ENCODE measurements at regions not wholly inside any gene's neighbourhood (a gene's known extent, or its start where the extent isn't known, plus 50 kb on each side); places are given as distances from the start of the nearest gene placed in this dataset.

DNA sequence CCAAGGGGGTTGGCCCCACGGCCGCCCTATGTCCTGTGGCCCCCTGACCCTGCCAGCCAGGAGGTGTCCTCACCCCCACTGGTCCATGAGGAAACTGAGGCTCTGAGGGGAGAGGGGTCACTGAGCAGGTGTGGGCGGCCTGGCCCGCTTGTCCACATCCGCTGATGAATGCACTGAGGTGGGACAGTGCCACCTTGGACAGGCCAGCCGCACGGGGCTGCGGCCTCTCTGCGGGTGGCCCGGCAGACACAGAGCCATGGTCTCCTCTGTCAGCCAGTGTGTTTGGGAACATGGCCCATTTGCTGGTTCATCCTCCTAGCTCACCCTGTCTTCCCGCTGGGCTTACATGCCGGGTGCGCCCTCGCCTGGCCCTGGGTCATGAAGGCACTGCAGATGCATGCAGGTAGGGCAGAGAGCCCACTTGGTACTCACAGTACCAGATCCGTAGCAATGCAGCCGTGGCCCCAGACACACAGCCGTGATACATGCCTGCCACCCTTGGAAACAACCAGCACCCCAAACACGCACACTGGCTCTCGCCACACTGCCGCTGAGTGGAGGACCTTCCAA is 93.9 kb downstream of the ENGASE start:
- H3K4me3 ChIP-seq (ENCODE audit: low read length) = no peak overlapping the region
- DNase-seq (ENCODE audit: low read depth, low spot score) = no peak

DNA sequence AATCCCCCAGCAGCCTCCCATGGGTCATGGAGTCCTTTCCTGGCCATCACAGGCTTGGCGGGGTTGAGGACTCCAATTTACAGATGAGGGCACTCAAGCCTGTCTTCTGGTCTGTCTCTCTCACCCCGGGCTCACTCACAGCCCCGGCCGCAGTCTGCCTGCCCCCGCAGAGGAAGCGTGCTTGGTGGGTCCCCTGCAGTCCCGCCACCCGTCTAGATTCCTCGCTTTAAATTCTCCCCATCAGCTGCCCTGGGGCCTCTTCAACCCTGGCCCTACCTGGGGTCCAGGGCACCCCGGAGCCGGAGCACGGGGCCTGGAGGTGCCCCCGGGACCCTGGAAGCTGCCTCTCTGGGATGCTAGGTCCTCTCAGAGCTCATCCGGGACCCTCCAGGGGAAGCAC is 92.9 kb downstream of the ENGASE start:
- no peak for DNase-seq (ENCODE audit: low read depth, low spot score)
- H3K4me3 ChIP-seq (ENCODE audit: low read length) = no peak overlapping the region

DNA sequence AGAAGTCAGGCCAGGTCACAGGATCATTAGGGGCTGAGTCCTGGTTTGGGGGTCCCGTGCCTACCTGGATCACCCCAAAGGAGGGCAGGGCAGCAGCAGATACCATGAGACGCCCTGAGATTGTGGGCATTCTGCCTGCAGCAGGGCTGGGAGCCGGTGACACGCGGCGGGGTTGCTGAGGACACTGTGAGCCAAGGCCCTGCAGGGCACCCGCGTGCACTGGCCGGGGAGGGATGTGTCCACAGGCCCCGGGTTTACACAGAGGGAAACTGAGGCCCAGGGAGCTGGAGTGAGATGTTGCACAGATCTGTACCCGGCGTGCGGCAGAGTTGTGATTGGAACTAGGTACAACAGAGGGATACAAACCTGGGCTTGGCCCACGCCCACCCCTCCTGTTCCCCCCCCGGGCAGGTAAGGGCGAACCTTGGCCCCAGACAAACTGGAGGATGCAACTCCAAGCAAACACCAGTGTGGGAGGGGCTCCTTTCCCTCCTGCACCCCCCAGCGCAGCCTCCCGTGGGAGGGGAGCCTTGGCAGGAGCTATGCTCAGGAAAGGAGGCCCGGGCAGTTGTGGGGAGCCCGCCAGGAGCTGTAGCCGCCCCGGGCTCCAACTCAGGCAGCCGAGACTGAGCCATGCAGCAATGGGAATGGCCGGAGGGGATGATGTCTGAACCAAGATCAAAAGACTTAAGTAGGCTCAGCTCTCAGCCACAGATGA is 91.3 kb downstream of the ENGASE start:
- H3K4me3 ChIP-seq (ENCODE audit: low read length) = no peak overlapping the region
- no peak for DNase-seq (ENCODE audit: low read depth, low spot score)

DNA sequence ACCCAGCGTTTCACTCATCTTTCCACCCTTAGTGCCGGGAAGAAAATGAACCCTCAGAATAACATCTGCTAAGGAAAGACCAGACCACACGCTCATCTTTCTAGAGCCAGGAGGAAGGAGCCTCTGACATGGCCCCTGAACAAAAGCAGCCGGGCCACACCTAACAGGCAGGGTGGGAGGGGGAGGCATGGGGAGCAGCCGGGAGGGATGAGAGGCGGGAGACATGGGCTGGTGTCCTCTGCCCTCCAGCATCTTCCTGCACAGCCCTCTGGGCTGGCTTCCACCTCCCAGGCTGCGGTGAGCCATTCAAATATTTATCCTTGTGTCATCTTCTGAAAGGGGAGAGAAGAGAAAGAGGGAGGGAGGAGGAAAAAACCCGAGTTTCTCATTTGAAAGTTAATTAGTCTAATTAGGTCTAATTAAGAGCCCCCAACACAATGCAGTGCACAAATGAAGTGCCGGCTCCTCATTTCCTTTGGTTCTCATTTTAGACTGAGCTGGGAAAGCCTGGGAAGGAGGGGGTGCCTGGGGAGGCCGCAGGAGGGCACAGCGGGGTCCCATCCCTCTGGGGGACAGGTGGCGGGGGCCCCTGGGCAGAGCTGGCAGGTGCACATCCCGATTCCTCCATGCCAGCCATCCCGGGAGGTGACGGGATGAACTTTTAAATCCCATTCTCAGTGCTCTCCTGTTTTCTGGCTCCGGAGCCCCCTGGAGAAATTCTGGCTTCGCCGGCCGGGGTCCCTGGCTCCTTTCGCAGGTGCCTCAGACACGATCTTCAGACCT is 90.5 kb downstream of the ENGASE start:
- H3K4me3 ChIP-seq (ENCODE audit: low read length) = no peak overlapping the region
- DNase-seq (ENCODE audit: low read depth, low spot score) = no peak

DNA sequence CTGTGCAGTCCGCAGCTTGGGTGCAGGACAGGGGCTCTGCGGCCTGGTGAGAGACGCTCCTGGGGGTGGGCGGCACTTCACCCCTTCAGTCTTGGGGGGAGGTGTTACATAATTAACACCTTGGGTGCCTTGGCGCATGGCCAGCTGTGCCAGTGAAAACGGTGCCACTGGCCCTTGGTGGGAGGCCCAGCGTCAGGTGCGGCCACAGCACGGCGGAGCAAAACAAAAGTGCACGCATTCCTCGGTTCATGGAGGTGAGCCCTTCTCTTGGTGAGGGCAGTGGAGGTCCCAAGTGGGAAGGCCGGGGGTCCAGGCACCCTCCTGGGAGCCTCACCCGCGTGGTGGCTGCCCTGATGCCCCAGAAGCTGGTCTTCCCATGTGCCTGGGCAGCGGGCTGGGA is 89.8 kb downstream of the ENGASE start:
- no peak overlapping the region for H3K4me3 ChIP-seq (ENCODE audit: low read length)
- no peak for DNase-seq (ENCODE audit: low read depth, low spot score)

DNA sequence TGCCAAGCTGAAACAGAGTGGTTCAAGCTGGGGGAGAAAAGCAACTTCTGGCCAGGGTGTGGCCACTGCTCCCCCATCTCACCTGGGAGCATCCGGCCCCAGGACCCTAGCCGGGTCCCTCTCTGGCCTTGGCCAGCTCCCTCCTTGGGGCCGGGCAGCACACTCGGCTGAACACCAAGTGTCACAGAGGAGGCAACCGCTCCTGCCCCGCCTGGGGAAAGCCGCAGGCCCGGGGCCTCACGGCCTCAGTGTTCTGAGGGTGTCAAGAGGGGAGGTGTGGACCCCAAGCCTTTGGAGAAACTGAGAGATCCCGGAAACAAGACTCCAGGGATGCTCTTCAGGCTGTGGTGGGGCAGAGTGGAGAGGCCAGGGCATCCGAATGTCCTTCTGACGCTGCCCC is 88.4 kb downstream of the ENGASE start:
- DNase-seq (ENCODE audit: low read depth, low spot score) = no peak
- H3K4me3 ChIP-seq (ENCODE audit: low read length) = no peak overlapping the region

DNA sequence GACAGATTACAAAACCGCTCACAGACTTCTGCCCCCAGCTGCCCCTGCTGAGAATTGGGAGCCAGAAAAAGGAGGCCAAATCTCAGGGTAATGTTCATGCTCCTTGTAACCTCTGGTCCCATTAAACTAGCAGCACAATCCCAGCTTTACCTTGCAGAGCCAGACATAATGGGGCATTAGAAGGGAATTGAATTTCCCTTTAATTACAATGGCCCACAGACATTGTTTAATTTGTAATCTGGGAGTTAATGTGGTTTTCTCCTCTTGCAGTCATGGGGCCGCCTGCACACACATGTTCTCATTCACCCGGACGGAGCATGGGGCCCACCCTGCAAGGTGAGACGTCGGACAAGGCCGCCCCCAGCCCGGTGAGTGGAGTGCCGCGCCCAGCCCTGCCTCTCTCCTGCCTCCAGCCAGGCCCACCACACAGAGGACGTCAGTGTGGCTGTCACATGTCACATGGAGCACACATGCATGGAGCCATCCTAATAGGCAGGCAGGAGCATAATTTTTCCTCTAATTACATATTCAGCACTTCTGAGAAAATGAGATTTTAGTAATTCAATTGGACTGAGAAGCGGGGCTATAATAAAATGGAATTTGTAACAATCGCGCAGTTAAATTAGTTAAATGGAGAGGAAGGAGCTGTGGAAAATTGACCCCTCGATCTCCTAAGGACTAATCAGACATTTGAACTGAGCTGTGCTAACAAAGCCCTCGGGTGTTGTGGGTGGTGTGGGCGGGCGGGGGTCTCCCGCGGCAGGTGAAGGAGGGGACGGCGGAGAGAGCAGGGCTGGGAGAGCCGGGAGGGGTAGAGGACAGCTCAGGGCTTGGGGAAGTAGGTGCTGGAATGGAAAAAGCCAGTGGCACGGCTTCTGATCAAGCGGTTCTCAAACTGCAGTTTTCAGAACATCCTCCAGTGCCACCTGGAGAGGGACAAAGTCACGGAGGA is 87.7 kb downstream of the ENGASE start:
- DNase-seq (ENCODE audit: low read depth, low spot score) = no peak
- no peak overlapping the region for H3K4me3 ChIP-seq (ENCODE audit: low read length)

DNA sequence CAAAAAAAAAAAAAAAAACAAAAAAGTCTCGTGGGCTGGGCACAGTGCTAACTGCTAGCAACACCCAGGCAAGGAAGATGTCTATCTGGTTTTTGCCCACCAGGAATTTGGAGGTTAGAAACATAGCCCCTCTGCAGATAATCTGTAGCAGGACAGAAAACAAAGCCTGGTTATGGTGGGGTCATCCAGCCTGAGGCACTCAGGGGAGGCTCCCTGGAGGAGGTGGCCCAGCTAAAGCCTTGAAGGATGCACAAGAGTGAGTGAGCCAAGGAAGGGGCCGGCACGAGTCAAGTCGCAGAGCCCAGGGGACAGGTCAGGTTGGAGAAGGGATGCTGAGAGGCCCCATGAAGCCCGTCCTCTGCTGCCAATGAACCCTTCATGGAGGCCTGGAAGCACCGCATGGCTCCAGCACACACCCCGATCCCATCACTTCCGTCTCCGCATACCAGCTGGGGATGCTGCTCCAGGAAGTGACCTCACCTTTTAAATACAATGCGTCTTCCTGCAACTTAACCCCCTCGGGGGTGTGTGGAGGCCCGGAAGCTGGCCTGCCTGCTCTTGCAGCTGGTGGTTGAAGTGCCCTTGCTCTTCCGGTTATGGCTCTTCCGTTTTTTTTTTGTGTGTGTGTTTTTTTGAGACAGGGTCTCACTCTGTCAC is 86.5 kb downstream of the ENGASE start:
- no peak overlapping the region for H3K4me3 ChIP-seq (ENCODE audit: low read length)
- peak; percentile 47 for DNase-seq (ENCODE audit: low read depth, low spot score)

DNA sequence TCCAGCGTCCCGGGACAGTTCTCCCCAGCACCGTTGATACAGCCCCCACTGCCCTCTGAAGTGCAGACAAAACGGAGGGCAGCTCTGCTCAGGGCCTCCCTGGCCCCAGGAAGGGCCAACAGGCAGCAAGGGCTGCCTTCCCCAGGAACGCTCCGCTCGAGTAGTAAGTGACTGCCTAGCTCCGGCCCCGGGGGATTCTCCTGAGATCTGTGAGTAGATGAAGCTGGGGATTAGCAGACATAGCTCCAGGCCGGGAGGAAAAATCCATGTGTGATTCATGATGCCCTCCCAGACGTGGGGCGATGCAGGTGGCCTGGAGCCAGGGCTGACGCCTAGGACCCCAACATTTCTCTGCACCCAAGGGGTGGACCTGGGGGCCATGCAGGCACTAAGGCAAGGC is 85.3 kb downstream of the ENGASE start:
- DNase-seq (ENCODE audit: low read depth, low spot score) = no peak

DNA sequence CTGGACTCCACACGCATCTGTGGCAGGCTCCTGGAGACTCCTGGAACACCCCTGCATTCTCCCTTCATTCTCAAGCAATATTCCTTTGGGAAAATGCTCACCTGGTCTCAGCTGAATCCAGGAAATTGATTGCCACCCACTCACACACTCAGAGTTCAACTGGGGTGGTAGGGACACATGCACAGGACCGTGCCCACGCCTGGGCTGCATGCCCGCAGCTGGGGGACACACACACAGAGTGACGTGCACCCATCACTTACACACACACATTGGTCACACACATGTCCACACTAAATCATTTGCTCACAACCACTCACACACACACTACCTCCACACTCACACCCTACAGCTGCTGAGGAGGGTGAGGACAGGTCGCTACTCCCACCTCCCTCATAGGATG is 84.8 kb downstream of the ENGASE start:
- no peak overlapping the region for H3K4me3 ChIP-seq (ENCODE audit: low read length)

More for the DNA sequence above, 85.3 kb downstream of the ENGASE start:
- no peak overlapping the region for H3K4me3 ChIP-seq (ENCODE audit: low read length)

DNA sequence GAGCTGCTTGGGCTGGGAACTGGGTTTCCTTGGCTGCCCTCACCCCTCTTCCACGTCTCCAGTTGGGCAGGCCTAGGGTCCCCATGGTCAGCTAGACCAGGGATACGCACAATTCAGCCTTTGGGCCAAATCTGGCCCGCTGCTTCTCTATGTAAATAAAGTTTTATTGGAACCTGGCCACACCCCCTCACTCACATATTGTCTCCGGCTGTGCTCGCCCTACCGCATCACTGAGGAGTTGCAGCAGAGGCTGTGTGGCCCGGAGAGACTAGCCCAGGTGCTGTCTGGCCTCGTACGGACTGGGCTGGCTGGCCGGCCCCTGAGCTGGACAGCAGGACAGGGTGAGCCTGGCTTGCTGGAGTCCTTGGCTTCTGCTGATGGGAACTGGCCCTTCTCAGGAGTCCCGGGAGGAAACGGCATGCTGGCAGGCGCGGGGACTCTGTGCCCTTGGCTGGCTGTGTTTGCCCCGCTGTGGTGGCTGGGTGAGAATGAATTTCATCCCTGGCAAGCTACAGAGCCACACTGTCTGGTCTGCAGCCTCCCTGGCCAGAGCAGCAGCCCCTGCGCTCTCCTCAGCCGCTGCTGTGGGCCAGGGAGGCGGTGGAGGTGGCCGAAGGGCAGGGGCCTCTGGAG is 82.0 kb downstream of the ENGASE start:
- DNase-seq (ENCODE audit: low read depth, low spot score) = no peak
- H3K4me3 ChIP-seq (ENCODE audit: low read length) = no peak overlapping the region

More for the DNA sequence above, 84.8 kb downstream of the ENGASE start:
- DNase-seq (ENCODE audit: low read depth, low spot score) = no peak

DNA sequence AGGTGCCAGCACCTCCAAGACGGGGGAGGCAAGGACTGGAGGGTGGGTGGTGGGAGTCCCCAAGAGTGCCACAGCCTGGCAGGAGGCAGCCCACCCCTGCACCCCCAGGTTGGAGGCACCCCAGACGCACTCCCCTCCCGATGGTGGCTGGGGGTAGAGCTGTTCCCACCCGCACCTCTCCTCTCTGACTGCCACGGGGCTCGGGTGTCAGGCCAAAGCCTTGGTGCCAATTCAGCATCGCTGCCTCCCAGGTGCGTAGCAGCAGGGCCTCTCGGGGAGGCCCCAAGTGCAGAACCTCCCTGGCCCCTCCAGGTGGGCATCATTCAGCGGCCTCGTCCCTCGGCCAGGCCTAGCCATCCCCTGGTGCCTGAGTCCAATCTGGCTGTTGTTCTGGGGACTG is 81.1 kb downstream of the ENGASE start:
- no peak for DNase-seq (ENCODE audit: low read depth, low spot score)
- H3K4me3 ChIP-seq (ENCODE audit: low read length) = no peak overlapping the region

DNA sequence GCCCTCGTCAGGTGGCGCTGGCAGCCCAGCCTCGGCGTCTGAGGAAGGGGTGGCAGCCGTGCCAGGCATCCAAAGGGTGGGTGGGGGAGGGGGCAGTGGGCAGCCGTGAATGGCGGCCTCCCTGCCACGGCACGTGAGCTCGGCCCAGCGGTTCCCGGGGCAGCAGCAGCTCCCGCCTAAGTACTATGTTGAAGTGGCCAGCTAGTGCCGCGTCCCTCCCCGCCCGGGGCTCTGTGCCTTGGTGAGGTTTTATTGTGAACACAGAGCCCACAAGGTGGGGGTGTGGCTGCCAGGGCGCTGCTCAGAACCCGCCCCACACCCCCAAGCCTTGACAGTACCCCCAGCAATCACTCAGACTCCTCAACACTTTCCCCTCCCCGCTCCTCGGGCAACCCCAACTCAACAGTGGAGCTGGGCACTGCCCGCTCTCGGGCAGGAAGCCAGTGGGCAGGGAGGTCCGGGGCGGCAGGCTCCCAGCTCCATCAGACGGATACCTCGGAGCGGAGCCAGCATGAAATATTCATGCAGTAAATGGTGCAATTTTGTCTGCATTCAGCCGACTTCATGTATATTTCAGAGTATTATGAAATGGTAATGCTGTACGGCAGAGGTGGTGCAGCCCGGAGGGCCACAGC is 80.4 kb downstream of the ENGASE start:
- DNase-seq (ENCODE audit: low read depth, low spot score) = no peak

DNA sequence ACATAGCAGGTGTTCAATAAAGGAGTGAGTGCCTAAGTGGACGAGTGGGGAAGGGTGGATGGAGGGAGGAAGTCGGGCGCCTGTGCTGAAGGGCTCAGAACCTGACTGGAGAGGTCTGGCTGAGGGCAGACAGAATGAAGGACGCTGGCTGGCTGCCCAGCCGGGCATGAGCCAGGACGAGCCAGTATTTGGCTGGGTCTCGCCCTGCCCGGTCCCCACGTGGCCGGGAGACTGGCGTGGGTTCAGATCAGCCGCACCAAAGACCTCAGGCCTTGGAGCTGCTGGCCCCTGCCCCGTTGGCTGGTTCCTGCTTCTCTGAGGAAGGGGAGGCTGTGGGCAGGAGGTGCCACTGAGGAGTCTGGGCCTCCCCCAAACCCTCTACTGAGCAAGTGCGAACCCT is 79.8 kb downstream of the ENGASE start:
- H3K4me3 ChIP-seq (ENCODE audit: low read length) = no peak overlapping the region
- no peak for DNase-seq (ENCODE audit: low read depth, low spot score)

More for the DNA sequence above, 80.4 kb downstream of the ENGASE start:
- H3K4me3 ChIP-seq (ENCODE audit: low read length) = no peak overlapping the region

DNA sequence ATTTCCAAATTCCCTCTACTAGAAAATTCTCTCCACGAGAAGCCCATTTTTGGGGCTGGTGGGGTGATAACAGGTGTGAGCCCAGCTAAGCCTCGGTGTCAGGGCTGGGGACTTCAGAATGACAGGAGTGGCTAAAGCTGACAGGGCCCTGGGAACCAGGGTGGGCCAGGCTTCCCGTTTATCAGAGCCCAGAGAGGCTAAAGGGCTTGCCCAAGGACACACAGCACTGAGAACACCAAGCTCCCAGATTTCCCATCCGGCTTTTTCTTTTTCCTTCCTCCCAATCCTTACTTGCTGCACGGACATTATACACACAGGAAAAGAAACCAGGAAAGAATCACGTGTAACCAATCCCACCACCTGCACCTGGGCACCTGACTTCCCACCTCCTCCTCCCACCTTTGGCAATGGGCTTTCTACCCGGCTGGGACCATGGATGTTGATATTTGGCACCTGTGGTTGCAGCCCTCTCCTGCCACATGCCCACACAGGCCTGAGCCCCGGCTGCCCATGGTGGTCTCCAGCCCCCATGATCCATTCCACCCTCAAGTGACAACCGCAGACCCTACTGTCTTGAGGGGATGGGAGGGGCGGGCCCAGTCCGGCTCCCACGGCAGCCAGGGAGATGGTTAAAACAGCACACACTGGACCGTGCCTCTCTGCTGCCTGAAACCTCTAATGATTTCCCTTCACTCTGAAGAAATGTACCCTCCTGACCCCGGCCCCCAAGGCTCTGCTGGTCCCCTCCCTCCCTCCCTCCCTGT is 78.9 kb downstream of the ENGASE start:
- H3K4me3 ChIP-seq (ENCODE audit: low read length) = no peak overlapping the region
- DNase-seq (ENCODE audit: low read depth, low spot score) = no peak

DNA sequence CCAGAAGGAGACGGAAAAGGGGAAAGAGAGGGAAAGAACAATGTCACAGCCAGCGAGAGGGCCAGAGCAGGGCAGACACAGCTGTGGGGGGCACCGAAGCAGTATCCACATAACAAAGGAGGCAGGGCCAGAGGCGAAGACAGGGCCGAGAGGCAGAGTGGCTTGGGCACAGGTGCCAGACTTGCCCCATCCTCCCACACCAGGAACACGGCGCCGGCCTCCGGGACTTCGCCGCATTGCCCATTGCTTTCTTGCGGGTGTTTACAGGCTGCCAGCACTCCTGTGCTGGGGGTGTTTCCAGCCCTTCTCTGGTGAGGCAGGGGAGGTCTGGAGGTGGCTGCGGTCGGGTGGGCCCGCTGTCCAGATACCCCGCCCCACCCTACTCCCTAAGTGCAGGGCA is 78.0 kb downstream of the ENGASE start:
- H3K4me3 ChIP-seq (ENCODE audit: low read length) = no peak overlapping the region
- no peak for DNase-seq (ENCODE audit: low read depth, low spot score)

DNA sequence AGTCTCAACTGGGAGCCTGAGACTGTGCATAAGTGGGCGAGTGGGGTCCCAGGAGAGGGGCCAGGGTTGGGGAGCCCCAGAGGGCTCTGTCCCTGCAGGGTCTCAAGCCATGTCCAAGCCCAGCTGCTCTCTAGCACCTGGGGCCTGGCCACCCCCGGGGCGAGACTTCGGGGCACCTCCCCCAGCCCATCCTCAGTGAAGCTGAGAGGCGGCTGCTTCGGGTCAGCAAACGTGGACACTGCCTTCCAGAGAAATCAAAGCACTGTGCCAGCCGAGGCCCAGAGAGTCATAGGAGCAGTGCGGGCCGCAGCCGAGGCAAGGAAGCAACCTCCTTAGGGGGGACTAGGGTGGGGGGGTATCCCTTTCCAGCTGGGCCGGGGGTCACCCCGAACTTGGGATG is 77.5 kb downstream of the ENGASE start:
- DNase-seq (ENCODE audit: low read depth, low spot score) = no peak
- no peak overlapping the region for H3K4me3 ChIP-seq (ENCODE audit: low read length)

All from Jurkat, Clone E6-1 (cell line).